ENCODE measurements at regions not wholly inside any gene's neighbourhood (a gene's known extent, or its start where the extent isn't known, plus 50 kb on each side); places are given as distances from the start of the nearest gene placed in this dataset.
"Not testable (repeated sequence)": the region's sequence is repeated elsewhere in the genome, so short reads cannot be mapped to it uniquely, and the experiment has no call there.

DNA sequence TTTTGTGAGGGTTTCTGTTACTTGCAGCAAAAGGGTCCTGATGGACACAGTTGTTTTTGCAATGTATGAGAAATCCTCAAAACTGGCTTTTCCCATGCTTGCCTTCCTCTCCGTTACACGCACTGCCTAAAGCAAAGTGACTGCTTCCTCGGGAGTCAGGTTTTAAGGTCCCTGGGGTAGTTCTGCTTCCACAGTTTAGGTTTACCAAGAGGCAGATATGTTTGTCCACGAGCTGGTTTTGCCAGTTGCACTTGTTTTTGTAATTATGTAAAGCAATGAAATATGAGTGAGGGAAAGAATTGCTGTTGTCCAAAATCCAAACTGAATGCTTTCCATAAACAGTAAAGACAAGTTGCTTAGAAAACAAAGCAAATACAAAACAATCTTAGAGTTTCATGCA, 290.7 kb upstream of the AMIGO2 start:
- DNase-seq (ENCODE audit: low read depth), result no peak

- DNase-seq (ENCODE audit: low read depth), result no peak
Observed at GRCh38 chr12:47369085-47369484, 289.3 kb upstream of the AMIGO2 start.

GRCh38 chr12:47367912-47368537, 288.3 kb upstream of the AMIGO2 start:
- DNase-seq (ENCODE audit: low read depth), result no peak

- no peak for DNase-seq (ENCODE audit: low read depth)
Observed at GRCh38 chr12:47366579-47366978, 286.8 kb upstream of the AMIGO2 start.

DNA sequence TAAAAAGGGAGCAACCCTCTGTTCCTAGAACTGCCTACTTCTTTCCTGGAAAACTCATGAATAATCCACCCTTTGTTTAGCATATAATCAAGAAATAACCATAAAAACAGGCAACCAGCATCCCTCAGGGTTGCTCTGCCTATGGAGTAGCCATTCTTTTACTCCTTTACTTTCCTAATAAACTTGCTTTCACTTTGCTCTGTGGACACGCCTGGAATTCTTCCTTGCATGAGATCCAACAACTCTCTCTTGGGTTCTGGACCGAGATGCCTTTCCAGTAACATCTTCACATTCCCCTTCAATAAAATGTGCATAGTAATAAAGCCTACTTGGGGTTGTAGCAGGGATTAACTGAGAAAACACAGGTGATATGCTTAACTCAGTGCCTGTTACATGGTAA, 286.4 kb upstream of the AMIGO2 start:
- DNase-seq (ENCODE audit: low read depth), result no peak

GRCh38 chr12:47365443-47366076, 285.8 kb upstream of the AMIGO2 start:
- DNase-seq (ENCODE audit: low read depth), result not testable (repeated sequence)

DNA sequence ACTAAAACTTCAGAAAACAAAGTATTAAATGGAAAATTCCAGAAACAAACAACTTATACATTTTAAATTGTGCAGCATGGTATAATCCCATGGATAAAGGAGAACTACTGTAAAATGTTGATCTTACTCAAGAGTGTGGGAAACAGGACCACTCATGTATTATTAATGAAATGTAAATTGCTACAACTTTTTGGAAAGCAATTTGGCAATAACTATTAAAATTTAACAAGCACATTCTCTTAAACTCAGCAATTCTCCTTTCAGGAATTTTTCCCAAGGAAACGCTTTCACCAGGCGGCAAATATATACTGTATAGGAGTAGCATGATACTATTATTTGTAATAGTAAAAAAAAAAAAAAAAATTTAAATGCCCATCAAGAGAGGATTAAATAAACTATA, 284.5 kb upstream of the AMIGO2 start:
- DNase-seq (ENCODE audit: low read depth), result no peak

DNA sequence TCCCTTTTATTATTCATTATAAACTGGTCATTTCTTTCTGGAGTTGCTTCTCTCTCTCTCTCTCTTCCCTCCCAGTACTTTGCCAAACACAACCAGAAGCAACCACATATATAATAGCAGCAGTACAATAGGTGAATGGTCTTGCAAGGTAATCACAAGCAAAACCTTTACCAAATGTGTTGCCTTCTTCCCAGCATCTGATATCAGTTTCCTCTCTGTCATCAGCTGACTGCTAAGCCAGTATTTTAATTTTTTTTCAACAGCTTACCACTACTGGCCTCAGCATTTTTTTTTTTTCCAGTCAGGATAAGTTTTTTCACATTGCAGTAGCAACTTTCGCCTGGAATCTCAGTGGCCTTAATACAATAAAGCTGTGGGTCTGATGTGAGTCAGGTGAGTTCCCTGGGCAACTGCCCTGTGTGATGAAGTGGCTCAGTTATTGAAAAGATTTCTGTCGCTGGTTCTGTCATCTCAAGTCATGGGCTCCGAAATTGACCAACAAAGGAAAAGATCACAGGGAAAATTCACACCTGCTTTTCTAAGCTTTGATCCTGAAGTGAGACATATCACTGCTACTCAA, 282.5 kb upstream of the AMIGO2 start:
- no peak for DNase-seq (ENCODE audit: low read depth)

- no peak for DNase-seq (ENCODE audit: low read depth)
Observed at GRCh38 chr12:47361389-47362021, 281.7 kb upstream of the AMIGO2 start.

GRCh38 chr12:47360771-47361388, 281.1 kb upstream of the AMIGO2 start:
- DNase-seq (ENCODE audit: low read depth), result no peak

DNA sequence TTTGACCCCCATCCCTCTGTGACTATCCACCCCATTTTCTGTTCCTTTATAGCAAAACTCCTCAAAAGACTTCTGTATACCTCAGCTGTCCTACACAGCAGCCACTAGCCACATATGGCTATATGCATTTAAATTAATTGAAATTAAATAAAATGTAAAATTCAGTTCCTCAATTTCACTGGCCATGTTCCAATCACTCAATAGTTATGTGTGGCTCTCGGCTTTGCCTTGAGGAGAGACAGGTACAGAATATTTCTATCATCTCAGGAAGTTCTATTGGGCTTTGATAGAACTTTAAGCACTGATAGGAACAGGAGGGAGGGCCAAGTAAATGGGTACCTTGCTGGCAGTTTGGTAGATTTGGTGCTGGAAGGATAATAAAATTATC, 280.3 kb upstream of the AMIGO2 start:
- no peak for DNase-seq (ENCODE audit: low read depth)

DNA sequence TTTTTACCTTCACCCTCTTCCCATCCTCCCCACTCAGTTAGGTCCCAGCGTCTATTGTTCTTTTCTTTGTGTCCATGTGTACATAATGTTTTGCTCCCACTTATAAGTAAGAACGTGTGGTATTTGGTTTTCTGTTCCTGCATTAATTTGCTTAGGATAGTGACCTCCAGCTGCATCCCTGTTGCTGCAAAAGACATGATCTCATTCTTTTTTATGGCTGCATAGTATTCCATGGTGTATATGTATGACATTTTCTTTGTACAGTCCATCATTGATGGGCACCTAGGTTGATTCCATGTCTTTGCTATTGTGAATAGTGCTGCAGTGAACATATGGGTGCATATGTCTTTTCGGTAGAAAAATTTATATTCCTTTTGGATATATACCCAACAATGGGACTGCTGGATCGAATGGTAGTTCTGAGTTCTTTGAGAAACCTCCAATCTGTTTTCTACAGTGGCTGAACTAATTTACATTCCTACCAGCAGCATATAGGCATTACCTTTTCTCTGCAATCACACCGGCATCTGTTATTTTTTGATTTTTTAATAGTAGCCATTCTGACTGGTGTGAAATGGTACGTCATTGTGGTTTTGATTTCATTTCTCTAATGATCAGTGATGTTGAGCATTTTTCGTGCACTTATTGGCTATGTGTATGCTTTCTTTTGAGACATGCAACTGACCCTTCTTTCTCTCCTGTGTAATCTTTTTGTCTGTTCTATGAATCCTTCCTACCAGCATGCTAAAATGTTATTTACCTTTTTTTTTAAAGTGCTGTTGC, 279.7 kb upstream of the AMIGO2 start:
- no peak for DNase-seq (ENCODE audit: low read depth)

- not testable (repeated sequence) for DNase-seq (ENCODE audit: low read depth)
Observed at GRCh38 chr12:47357006-47357405, 277.2 kb upstream of the AMIGO2 start.

GRCh38 chr12:47356129-47356700, 276.5 kb upstream of the AMIGO2 start:
- DNase-seq (ENCODE audit: low read depth), result no peak

- DNase-seq (ENCODE audit: low read depth), result no peak
Observed at GRCh38 chr12:47353508-47353907, 273.7 kb upstream of the AMIGO2 start.

GRCh38 chr12:47352067-47352466, 272.3 kb upstream of the AMIGO2 start:
- DNase-seq (ENCODE audit: low read depth), result no peak

DNA sequence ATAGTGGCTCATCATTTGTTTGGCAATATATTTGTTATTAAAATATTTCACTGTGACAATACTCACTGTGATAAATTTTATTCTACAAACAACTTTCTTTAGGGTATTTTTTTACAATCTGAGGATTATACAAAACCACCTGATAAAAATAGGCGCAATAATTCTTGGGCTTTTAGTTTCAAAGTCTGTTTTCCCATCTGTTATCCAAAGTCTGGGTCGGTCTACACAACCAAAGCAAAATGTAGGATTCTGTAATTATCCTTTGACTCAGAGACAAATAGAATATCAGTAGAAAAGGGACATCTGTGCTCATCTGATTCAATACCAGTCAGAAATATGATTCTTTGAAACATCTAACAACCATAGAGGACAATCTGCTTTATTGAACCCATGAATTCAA, 271.8 kb upstream of the AMIGO2 start:
- no peak for DNase-seq (ENCODE audit: low read depth)

DNA sequence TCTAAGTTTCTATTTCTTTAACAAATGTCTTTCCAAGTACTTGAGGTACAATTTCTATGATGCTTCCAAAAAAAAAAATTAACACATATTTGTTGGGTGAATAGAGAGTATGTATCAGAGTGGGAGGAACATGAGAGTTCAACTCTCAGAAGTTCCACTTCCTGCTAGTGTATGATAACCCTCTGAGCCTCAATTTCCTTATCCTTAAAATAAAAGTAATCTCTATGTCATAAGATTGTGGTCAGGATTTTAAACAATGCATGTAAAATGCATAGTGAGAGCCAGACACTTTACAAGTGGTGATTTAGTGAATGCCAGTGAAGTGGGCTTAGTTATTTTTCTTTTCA, 270.3 kb upstream of the AMIGO2 start:
- no peak for DNase-seq (ENCODE audit: low read depth)

GRCh38 chr12:47349137-47350061, 269.6 kb upstream of the AMIGO2 start:
- no peak for DNase-seq (ENCODE audit: low read depth)

GRCh38 chr12:47348206-47348605, 268.4 kb upstream of the AMIGO2 start:
- no peak for DNase-seq (ENCODE audit: low read depth)

Measured in stimulated activated CD8-positive, alpha-beta memory T cell treated with anti-CD3 and anti-CD28 coated beads, Interleukin-4, amount 100 ng/mL, for 24 hours (primary cell).